Mesodermal cell (in vitro differentiated cells): ENCODE measurements at regions not wholly inside any gene's neighbourhood (a gene's known extent, or its start where the extent isn't known, plus 50 kb on each side); places are given as distances from the start of the nearest gene placed in this dataset.

Source experiments
- H3K27ac ChIP-seq: 2 replicates; pipeline ENCODE4 v1.7.0; 2013; ENCODE audit warnings: mild to moderate bottlenecking, low read depth, low read length, moderate library complexity; ENCODE audit not compliant: severe bottlenecking
- H3K36me3 ChIP-seq: 2 replicates; pipeline ENCODE4 v1.7.1; 2013; ENCODE audit warnings: mild to moderate bottlenecking, low read length, moderate library complexity; ENCODE audit not compliant: control insufficient read depth, insufficient read depth
- H3K4me1 ChIP-seq: one replicate; pipeline ENCODE4 v1.7.1; 2013; ENCODE audit warnings: mild to moderate bottlenecking, low read length; ENCODE audit not compliant: insufficient read depth, control insufficient read depth, poor library complexity, severe bottlenecking
- H3K4me3 ChIP-seq: 2 replicates; pipeline ENCODE4 v1.7.0; 2013; ENCODE audit warnings: low read length, control low read depth, mild to moderate bottlenecking; ENCODE audit not compliant: insufficient read depth, poor library complexity, severe bottlenecking; ENCODE audit errors: extremely low read depth
- H3K9me3 ChIP-seq: 2 replicates; pipeline ENCODE4 v1.7.1; 2013; ENCODE audit warnings: mild to moderate bottlenecking, low read length, moderate library complexity; ENCODE audit not compliant: control insufficient read depth
- WGBS, 2 experiments: methylation state at CpG; one replicate each; pipeline ENCODE4 v1.1.5; 2013; ENCODE audit warnings: missing lambda C conversion rate in 2 of 2; ENCODE audit not compliant: insufficient coverage in 2 of 2; 5-methylcytosine and 5-hydroxymethylcytosine counted together

DNA sequence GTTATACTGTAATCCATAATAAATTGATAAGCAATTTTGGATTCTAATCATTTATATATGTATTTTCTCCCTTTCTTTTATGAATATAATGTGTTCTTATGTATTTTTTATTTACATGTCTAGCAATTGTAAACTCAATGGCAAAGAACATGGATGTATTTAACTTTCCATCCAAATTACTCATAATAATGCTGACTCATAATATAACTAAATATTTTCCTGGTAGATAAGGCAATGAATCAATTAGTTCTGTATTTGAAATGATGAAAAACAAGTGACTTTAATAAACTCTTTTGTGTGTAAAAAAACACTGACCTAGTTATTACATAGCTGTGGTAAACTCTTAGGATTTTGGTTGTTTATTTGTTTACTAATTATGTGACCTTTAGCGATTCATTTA is 211.2 kb downstream of the DTHD1 start:
- WGBS, 2 experiments = no CpG with 5 or more reads among the region's 1 CpG
- no peaks in the 10 kb centered on the region for H3K36me3 ChIP-seq
- no peaks in the 10 kb centered on the region for H3K9me3 ChIP-seq
- no peak overlapping the region for H3K4me3 ChIP-seq
- H3K4me1 ChIP-seq = no peaks in the 10 kb centered on the region
- H3K27ac ChIP-seq = no peak overlapping the region

DNA sequence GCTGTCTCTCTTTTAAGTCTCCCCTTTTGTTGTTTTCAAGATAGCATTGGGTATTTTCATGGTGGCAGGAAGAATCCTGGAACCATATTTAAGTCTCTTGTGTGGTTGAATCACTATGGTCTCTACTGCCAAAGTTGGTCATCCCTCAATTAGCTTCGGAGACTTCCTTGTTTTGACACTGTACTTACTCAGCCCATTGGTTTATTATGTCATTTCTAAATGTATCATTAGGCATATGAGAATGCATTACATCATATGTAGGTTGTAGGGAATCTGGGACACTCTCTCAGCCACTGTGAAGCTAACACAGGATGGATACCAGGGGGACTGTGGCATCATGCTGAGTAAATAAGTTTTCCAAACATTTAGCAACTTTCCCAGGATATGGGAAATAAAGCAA is 211.8 kb downstream of the DTHD1 start:
- Histone ChIP-seq H3K4me3 (no peak overlapping the region), H3K27ac (no peak overlapping the region), H3K4me1 (no peaks in the 10 kb centered on the region), H3K9me3 (no peaks in the 10 kb centered on the region), H3K36me3 (no peaks in the 10 kb centered on the region)
- WGBS, 2 experiments = no CpG with 5 or more reads among the region's 1 CpG

DNA sequence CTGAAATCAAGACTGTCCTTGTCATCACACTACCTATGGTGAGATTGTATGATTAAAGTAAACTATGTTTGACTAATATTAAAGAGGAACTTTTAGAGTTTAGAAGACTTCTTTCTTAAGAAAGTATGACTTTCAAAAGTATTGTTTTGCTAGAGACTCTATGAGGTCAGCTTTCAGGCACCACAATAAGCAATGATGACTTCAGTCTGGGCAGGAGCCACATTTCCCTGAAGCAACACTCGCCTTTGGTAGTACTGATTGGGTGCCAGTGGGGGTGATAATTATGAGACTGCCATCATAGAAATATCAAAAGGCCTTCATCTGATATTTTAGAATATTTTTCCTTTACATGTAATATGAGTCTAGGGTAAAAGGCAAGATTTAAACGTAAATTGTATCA is 212.6 kb downstream of the DTHD1 start:
- Histone ChIP-seq H3K4me3 (no peak overlapping the region), H3K9me3 (no peaks in the 10 kb centered on the region), H3K27ac (no peak overlapping the region), H3K4me1 (no peaks in the 10 kb centered on the region), H3K36me3 (no peaks in the 10 kb centered on the region)
- WGBS, 2 experiments = no CpG with 5 or more reads among the region's 2 CpGs

DNA sequence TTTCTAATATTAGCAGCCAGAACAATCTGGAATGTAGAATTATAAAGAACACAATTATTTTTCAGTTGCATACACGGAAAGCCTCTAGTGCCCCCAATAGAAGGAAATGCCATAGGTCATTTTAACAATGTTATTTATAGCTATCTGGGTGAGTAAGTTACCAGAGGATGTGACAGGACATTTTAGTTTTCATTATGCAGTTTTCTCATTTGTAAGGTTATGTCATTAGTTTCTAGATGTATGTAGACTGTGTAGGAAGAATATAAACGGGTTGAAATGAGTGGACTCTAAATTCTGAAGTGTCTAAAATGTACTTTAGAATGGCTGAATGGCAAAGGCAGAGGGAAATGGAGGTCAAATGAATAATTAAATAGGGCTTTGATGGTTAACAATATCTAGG is 213.3 kb downstream of the DTHD1 start:
- no peaks in the 10 kb centered on the region for H3K9me3 ChIP-seq
- no peaks in the 10 kb centered on the region for H3K4me1 ChIP-seq
- WGBS, 2 experiments = 73 to 92% methylated on average over 1 of the region's 2 CpGs
- H3K36me3 ChIP-seq = no peaks in the 10 kb centered on the region
- no peak overlapping the region for H3K27ac ChIP-seq
- no peak overlapping the region for H3K4me3 ChIP-seq

- H3K9me3 ChIP-seq = no peaks in the 10 kb centered on the region
- no peak overlapping the region for H3K27ac ChIP-seq
- no peak overlapping the region for H3K4me3 ChIP-seq
- H3K36me3 ChIP-seq = no peaks in the 10 kb centered on the region
- no peaks in the 10 kb centered on the region for H3K4me1 ChIP-seq
These were observed 220.9 kb downstream of the DTHD1 start for GRCh38 chr4:36502350-36502749.

- 90% methylated on average over 2 of the region's 2 CpGs; no CpG with 5 or more reads in 1 of the 2 experiments for WGBS, 2 experiments
- Histone ChIP-seq H3K4me3 (no peak overlapping the region), H3K9me3 (no peaks in the 10 kb centered on the region), H3K4me1 (no peaks in the 10 kb centered on the region), H3K27ac (no peak overlapping the region), H3K36me3 (no peaks in the 10 kb centered on the region)
These were observed 227.0 kb downstream of the DTHD1 start for GRCh38 chr4:36508394-36508793.

GRCh38 chr4:36509845-36510244 is 228.4 kb downstream of the DTHD1 start:
- 100% methylated on average over 1 of the region's 3 CpGs; no CpG with 5 or more reads in 1 of the 2 experiments for WGBS, 2 experiments

DNA sequence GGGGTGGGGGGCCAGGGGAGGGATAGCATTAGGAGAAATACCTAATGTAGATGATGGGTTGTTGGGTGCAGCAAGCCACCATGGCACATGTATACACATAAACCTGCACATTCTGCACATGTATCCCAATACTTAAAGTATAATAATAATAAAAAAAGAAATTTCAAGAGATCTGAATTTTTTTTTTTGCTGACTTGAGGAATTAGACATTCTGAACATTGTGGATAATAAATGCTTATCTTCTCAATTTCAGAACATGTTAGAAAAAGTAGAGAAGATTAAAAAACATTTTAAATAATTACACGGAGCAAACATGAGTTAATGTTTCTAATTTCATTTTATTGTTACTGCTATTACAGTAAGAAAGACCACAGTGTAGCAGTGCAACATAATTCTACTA is 230.4 kb downstream of the DTHD1 start:
- Histone ChIP-seq H3K36me3 (no peaks in the 10 kb centered on the region), H3K4me1 (no peaks in the 10 kb centered on the region), H3K4me3 (no peak overlapping the region), H3K9me3 (no peaks in the 10 kb centered on the region), H3K27ac (no peak overlapping the region)
- no CpG with 5 or more reads among the region's 1 CpG for WGBS, 2 experiments

More at GRCh38 chr4:36509845-36510244, 228.4 kb downstream of the DTHD1 start:
- Histone ChIP-seq H3K27ac (no peak overlapping the region), H3K4me1 (no peaks in the 10 kb centered on the region), H3K36me3 (no peaks in the 10 kb centered on the region), H3K4me3 (no peak overlapping the region), H3K9me3 (no peaks in the 10 kb centered on the region)

- no peaks in the 10 kb centered on the region for H3K36me3 ChIP-seq
- H3K27ac ChIP-seq = no peak overlapping the region
- no peaks in the 10 kb centered on the region for H3K9me3 ChIP-seq
- H3K4me1 ChIP-seq = no peaks in the 10 kb centered on the region
- WGBS, 2 experiments = 80 to 83% methylated on average over 1 of the region's 4 CpGs
- no peak overlapping the region for H3K4me3 ChIP-seq
These were observed 235.2 kb downstream of the DTHD1 start for GRCh38 chr4:36516522-36517095.

DNA sequence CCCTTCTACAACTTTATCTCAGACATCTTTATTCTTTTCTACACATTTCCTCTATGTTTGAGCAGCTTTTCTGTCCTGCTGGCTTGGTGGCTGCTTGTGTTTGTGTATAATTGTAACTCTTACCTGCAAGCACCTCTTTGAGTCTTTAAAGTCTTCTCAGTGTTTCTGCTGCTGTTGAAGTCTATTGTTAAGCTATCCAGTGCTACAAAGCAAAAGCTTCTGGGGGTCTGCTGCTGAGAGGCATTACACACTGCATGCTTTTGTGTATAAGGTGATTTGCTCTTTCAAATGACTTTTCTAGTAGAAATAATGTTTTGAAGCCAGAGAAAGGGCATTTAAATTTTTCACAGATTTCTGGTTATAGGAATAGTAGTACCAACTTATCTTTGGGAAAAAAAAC is 241.8 kb downstream of the DTHD1 start:
- Histone ChIP-seq H3K4me1 (no peaks in the 10 kb centered on the region), H3K36me3 (no peaks in the 10 kb centered on the region), H3K27ac (no peak overlapping the region)

DNA sequence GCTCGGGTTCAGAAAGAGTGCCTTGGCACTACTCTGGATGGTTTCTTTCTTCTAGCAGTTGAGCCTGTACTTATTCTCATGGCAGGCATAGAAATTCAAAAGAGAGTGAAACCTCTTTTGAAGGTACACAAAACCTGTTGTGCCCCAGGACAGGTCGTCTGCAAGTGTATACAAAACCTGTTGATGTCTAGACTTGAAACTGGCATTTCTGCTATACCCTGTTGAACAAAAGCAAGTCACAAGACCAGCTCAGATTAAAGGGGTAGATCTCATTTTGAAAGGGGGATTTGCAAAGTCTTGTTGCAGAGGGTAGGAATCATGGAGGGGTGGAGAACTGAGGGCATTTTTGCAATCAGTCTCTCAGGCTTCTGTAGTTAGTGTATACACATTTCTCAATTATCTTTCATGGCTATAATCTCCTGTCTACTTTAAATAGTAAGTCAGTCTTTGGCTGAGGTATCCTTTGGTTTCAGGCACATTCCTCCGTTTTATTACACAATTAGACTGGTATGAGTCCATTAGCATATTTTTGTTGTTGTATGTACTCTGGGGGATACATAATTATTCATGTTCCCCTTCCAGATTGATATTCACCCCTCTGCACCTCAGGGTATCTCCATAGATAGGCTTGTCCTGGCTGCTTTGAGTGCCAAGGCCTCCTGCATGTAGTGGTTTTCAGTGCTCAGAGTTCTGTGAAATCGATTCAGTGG is 251.4 kb downstream of the DTHD1 start:
- Histone ChIP-seq H3K4me3 (no peak overlapping the region), H3K27ac (no peak overlapping the region), H3K9me3 (peaks cover 3% of the 10 kb centered on the region), H3K4me1 (no peaks in the 10 kb centered on the region), H3K36me3 (no peaks in the 10 kb centered on the region)
- 78 to 88% methylated on average over 2 to 3 of the region's 4 CpGs for WGBS, 2 experiments

More for the DNA sequence above, 241.8 kb downstream of the DTHD1 start:
- H3K4me3 ChIP-seq = no peak overlapping the region
- peaks cover 3% of the 10 kb centered on the region for H3K9me3 ChIP-seq
